ENCODE measurements at regions not wholly inside any gene's neighbourhood (a gene's known extent, or its start where the extent isn't known, plus 50 kb on each side); places are given as distances from the start of the nearest gene placed in this dataset.

DNA sequence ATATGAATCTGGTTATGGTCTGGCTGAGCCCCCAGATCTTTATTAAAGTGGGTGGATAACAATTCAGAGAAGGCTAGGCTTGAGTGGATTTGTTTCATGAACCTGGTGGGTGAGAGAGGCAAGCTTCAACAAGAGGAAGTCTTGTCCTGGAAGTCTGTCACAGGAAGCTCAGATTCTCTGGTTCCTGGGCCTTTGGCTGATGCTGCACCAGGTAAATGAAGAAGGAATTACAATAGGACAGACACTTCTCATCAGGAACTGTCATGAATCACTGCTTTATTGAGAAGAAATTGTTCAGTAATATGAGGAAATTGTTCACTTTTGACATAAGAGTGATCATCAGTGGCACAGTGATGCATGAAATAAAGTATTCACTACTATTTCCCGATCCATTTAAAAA lies 167.6 kb upstream of the ELL2 start (continued):
- TF ChIP-seq, protein P1, sequence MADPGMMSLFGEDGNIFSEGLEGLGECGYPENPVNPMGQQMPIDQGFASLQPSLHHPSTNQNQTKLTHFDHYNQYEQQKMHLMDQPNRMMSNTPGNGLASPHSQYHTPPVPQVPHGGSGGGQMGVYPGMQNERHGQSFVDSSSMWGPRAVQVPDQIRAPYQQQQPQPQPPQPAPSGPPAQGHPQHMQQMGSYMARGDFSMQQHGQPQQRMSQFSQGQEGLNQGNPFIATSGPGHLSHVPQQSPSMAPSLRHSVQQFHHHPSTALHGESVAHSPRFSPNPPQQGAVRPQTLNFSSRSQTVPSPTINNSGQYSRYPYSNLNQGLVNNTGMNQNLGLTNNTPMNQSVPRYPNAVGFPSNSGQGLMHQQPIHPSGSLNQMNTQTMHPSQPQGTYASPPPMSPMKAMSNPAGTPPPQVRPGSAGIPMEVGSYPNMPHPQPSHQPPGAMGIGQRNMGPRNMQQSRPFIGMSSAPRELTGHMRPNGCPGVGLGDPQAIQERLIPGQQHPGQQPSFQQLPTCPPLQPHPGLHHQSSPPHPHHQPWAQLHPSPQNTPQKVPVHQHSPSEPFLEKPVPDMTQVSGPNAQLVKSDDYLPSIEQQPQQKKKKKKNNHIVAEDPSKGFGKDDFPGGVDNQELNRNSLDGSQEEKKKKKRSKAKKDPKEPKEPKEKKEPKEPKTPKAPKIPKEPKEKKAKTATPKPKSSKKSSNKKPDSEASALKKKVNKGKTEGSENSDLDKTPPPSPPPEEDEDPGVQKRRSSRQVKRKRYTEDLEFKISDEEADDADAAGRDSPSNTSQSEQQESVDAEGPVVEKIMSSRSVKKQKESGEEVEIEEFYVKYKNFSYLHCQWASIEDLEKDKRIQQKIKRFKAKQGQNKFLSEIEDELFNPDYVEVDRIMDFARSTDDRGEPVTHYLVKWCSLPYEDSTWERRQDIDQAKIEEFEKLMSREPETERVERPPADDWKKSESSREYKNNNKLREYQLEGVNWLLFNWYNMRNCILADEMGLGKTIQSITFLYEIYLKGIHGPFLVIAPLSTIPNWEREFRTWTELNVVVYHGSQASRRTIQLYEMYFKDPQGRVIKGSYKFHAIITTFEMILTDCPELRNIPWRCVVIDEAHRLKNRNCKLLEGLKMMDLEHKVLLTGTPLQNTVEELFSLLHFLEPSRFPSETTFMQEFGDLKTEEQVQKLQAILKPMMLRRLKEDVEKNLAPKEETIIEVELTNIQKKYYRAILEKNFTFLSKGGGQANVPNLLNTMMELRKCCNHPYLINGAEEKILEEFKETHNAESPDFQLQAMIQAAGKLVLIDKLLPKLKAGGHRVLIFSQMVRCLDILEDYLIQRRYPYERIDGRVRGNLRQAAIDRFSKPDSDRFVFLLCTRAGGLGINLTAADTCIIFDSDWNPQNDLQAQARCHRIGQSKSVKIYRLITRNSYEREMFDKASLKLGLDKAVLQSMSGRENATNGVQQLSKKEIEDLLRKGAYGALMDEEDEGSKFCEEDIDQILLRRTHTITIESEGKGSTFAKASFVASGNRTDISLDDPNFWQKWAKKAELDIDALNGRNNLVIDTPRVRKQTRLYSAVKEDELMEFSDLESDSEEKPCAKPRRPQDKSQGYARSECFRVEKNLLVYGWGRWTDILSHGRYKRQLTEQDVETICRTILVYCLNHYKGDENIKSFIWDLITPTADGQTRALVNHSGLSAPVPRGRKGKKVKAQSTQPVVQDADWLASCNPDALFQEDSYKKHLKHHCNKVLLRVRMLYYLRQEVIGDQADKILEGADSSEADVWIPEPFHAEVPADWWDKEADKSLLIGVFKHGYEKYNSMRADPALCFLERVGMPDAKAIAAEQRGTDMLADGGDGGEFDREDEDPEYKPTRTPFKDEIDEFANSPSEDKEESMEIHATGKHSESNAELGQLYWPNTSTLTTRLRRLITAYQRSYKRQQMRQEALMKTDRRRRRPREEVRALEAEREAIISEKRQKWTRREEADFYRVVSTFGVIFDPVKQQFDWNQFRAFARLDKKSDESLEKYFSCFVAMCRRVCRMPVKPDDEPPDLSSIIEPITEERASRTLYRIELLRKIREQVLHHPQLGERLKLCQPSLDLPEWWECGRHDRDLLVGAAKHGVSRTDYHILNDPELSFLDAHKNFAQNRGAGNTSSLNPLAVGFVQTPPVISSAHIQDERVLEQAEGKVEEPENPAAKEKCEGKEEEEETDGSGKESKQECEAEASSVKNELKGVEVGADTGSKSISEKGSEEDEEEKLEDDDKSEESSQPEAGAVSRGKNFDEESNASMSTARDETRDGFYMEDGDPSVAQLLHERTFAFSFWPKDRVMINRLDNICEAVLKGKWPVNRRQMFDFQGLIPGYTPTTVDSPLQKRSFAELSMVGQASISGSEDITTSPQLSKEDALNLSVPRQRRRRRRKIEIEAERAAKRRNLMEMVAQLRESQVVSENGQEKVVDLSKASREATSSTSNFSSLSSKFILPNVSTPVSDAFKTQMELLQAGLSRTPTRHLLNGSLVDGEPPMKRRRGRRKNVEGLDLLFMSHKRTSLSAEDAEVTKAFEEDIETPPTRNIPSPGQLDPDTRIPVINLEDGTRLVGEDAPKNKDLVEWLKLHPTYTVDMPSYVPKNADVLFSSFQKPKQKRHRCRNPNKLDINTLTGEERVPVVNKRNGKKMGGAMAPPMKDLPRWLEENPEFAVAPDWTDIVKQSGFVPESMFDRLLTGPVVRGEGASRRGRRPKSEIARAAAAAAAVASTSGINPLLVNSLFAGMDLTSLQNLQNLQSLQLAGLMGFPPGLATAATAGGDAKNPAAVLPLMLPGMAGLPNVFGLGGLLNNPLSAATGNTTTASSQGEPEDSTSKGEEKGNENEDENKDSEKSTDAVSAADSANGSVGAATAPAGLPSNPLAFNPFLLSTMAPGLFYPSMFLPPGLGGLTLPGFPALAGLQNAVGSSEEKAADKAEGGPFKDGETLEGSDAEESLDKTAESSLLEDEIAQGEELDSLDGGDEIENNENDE (IDR thresholded peaks at IDR 0.05; ENCODE audit: insufficient replicate concordance, low read length), result no peak
- TF ChIP-seq SP4 (IDR thresholded peaks at IDR 0.05; ENCODE audit: low read length), result no peak
- no peak for TF ChIP-seq BRCA1 (IDR thresholded peaks at IDR 0.05; ENCODE audit: low read depth, low read length)
- TF ChIP-seq, protein P2, sequence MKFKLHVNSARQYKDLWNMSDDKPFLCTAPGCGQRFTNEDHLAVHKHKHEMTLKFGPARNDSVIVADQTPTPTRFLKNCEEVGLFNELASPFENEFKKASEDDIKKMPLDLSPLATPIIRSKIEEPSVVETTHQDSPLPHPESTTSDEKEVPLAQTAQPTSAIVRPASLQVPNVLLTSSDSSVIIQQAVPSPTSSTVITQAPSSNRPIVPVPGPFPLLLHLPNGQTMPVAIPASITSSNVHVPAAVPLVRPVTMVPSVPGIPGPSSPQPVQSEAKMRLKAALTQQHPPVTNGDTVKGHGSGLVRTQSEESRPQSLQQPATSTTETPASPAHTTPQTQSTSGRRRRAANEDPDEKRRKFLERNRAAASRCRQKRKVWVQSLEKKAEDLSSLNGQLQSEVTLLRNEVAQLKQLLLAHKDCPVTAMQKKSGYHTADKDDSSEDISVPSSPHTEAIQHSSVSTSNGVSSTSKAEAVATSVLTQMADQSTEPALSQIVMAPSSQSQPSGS (IDR thresholded peaks at IDR 0.05; ENCODE audit: low read length), result no peak
- no peak for TF ChIP-seq HDAC6 (IDR thresholded peaks at IDR 0.05; ENCODE audit: low read depth, low read length)
- TF ChIP-seq POLR2A (IDR thresholded peaks at IDR 0.05; ENCODE audit: control extremely low read depth in 1 of 2, low read depth in 2 of 2, low read length in 2 of 2), result no peak
- no peak for TF ChIP-seq CTBP2 (IDR thresholded peaks at IDR 0.05; ENCODE audit: borderline replicate concordance, insufficient read depth, insufficient read length, low read length)
- TF ChIP-seq SUZ12 (IDR thresholded peaks at IDR 0.05; ENCODE audit: low read length), result no peak
- TF ChIP-seq RFX5 (IDR thresholded peaks at IDR 0.05; ENCODE audit: borderline replicate concordance, low read depth, low read length), result no peak
- TF ChIP-seq YY1 (IDR thresholded peaks at IDR 0.05; ENCODE audit: low read depth, low read length), result no peak

Measured in H1 (cell line).